ENCODE measurements at regions not wholly inside any gene's neighbourhood (a gene's known extent, or its start where the extent isn't known, plus 50 kb on each side); places are given as distances from the start of the nearest gene placed in this dataset.

- no peaks in the 10 kb centered on the region for H4K20me1 ChIP-seq (ENCODE audit: insufficient read depth, poor library complexity, severe bottlenecking)
Observed at GRCh38 chrX:6759655-6760375, 224.9 kb upstream of the VCX3A start.

GRCh38 chrX:6758234-6758633 is 223.3 kb upstream of the VCX3A start:
- Histone ChIP-seq H2AFZ (no peak overlapping the region), H3K36me3 (replicated peaks; ENCODE audit: insufficient read depth, low read depth) (no peaks in the 10 kb centered on the region), H3K9me2 (replicated peaks; ENCODE audit: insufficient read depth) (no peaks in the 10 kb centered on the region), H3K79me2 (no peaks in the 10 kb centered on the region), H3K4me1 (ENCODE audit: insufficient read depth) (no peaks in the 10 kb centered on the region), H4K20me1 (ENCODE audit: insufficient read depth, poor library complexity, severe bottlenecking) (no peaks in the 10 kb centered on the region), H3K9me3 (ENCODE audit: low read depth) (no peaks in the 10 kb centered on the region), H3K4me2 (no peak overlapping the region), H3K27ac (no peak overlapping the region), H3K4me3 (no peak overlapping the region), H3K27me3 (no peaks in the 10 kb centered on the region)
- 75% methylated on average over 6 of the region's 6 CpGs for WGBS (ENCODE audit: low lambda C conversion rate, missing lambda C conversion rate)
- DNase-seq (ENCODE audit: low spot score): no peak
- TF ChIP-seq EZH2phosphoT487 (IDR thresholded peaks at IDR 0.05; ENCODE audit: low read depth, severe bottlenecking, unreplicated experiment) (no peak), CTCF (IDR thresholded peaks at IDR 0.05; ENCODE audit: poor library complexity) (no peak), EZH2 (IDR thresholded peaks at IDR 0.05; ENCODE audit: borderline replicate concordance) (no peak)

More at GRCh38 chrX:6759655-6760375, 224.9 kb upstream of the VCX3A start:
- Histone ChIP-seq H3K4me2 (no peak overlapping the region), H3K27me3 (no peaks in the 10 kb centered on the region), H3K9me2 (replicated peaks; ENCODE audit: insufficient read depth) (no peaks in the 10 kb centered on the region), H3K4me1 (ENCODE audit: insufficient read depth) (no peaks in the 10 kb centered on the region), H3K79me2 (no peaks in the 10 kb centered on the region), H3K27ac (no peak overlapping the region), H3K4me3 (no peak overlapping the region), H2AFZ (no peak overlapping the region), H3K36me3 (replicated peaks; ENCODE audit: insufficient read depth, low read depth) (no peaks in the 10 kb centered on the region), H3K9me3 (ENCODE audit: low read depth) (no peaks in the 10 kb centered on the region)
- 68% methylated on average over 7 of the region's 7 CpGs for WGBS (ENCODE audit: low lambda C conversion rate, missing lambda C conversion rate)
- TF ChIP-seq EZH2phosphoT487 (IDR thresholded peaks at IDR 0.05; ENCODE audit: low read depth, severe bottlenecking, unreplicated experiment): no peak
- TF ChIP-seq EZH2 (IDR thresholded peaks at IDR 0.05; ENCODE audit: borderline replicate concordance): no peak
- no peak for TF ChIP-seq CTCF (IDR thresholded peaks at IDR 0.05; ENCODE audit: poor library complexity)
- no peak for DNase-seq (ENCODE audit: low spot score)

GRCh38 chrX:6757631-6758030 is 222.7 kb upstream of the VCX3A start:
- Histone ChIP-seq H4K20me1 (ENCODE audit: insufficient read depth, poor library complexity, severe bottlenecking) (no peaks in the 10 kb centered on the region), H3K79me2 (no peaks in the 10 kb centered on the region), H3K27me3 (no peaks in the 10 kb centered on the region), H3K4me3 (no peak overlapping the region), H3K4me2 (no peak overlapping the region), H3K9me2 (replicated peaks; ENCODE audit: insufficient read depth) (no peaks in the 10 kb centered on the region), H3K27ac (no peak overlapping the region), H2AFZ (no peak overlapping the region), H3K36me3 (replicated peaks; ENCODE audit: insufficient read depth, low read depth) (no peaks in the 10 kb centered on the region), H3K4me1 (ENCODE audit: insufficient read depth) (no peaks in the 10 kb centered on the region), H3K9me3 (ENCODE audit: low read depth) (no peaks in the 10 kb centered on the region)
- TF ChIP-seq EZH2 (IDR thresholded peaks at IDR 0.05; ENCODE audit: borderline replicate concordance): no peak
- DNase-seq (ENCODE audit: low spot score): no peak
- WGBS (ENCODE audit: low lambda C conversion rate, missing lambda C conversion rate): 76% methylated on average over 6 of the region's 6 CpGs

GRCh38 chrX:6748595-6748994 is 213.7 kb upstream of the VCX3A start:
- no peaks in the 10 kb centered on the region for H3K27me3 ChIP-seq
- no peaks in the 10 kb centered on the region for H3K9me2 ChIP-seq (replicated peaks; ENCODE audit: insufficient read depth)
- H3K9me3 ChIP-seq (ENCODE audit: low read depth): no peaks in the 10 kb centered on the region
- no peaks in the 10 kb centered on the region for H4K20me1 ChIP-seq (ENCODE audit: insufficient read depth, poor library complexity, severe bottlenecking)
- no peak overlapping the region for H3K27ac ChIP-seq
- H3K36me3 ChIP-seq (replicated peaks; ENCODE audit: insufficient read depth, low read depth): no peaks in the 10 kb centered on the region
- H3K79me2 ChIP-seq: no peaks in the 10 kb centered on the region
- H3K4me1 ChIP-seq (ENCODE audit: insufficient read depth): no peaks in the 10 kb centered on the region
- no peak for DNase-seq (ENCODE audit: low spot score)
- WGBS (ENCODE audit: low lambda C conversion rate, missing lambda C conversion rate): 68% methylated on average over 3 of the region's 3 CpGs
- no peak overlapping the region for H3K4me3 ChIP-seq
- no peak overlapping the region for H2AFZ ChIP-seq
- TF ChIP-seq EZH2 (IDR thresholded peaks at IDR 0.05; ENCODE audit: borderline replicate concordance): no peak
- H3K4me2 ChIP-seq: no peak overlapping the region

Data from hepatocyte (in vitro differentiated cells).